Activated T-helper 9 cell treated with anti-CD3 and anti-CD28 coated beads, Interleukin-2, amount 50 U/mL, for 16 hours (primary cell): ENCODE measurements at regions not wholly inside any gene's neighbourhood (a gene's known extent, or its start where the extent isn't known, plus 50 kb on each side); places are given as distances from the start of the nearest gene placed in this dataset.

Experiments used
- DNase-seq: peaks from one replicate; pipeline ENCODE4 v3.0.0-alpha.2; 2020; ENCODE audit warnings: low read depth

DNA sequence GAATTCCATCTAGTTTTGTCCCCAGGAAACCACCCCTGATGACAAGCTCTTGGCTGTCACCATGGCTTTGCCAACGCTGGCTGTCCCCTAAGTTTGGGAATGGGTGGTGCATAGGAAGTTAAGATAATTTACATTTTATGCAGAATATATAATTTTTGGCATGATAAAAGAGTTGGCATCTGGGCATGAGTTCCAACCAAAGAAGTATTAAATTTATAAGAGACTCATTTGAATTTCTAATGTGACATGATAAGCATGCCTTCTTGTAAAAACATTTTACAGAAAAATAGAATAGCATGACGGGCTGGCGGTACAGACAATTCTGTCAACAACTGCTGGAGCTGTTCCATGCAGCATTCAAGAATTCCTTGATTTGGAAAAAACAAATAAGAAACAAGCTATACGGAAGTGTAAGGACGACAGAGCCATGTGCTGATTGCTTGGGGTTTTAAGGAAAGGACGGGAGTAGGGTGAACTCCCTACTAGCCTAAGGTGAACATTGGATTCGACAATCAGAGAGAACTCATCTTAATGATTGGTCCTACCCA is 106.8 kb upstream of the C1orf21 start:
- DNase-seq, result no peak

DNA sequence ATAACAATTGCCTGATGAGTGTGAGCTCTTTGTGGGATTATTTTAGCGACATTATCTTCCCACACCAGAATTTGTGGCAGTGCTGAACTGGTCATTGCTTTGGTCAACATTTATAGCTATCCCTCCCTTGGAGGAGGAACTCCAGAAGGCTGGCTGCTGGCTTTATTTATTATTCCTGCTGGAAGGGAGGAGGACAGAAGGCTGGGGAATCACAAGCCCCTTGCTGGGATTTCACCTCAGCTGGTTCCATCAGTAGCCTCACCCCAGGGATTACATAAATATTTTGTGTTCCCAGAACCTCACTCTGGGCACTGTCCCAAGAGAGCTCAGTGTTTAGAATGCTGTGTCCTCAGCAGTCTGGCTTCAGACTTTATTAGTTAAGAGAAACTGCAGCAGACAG is 102.8 kb upstream of the C1orf21 start:
- DNase-seq, result no peak

DNA sequence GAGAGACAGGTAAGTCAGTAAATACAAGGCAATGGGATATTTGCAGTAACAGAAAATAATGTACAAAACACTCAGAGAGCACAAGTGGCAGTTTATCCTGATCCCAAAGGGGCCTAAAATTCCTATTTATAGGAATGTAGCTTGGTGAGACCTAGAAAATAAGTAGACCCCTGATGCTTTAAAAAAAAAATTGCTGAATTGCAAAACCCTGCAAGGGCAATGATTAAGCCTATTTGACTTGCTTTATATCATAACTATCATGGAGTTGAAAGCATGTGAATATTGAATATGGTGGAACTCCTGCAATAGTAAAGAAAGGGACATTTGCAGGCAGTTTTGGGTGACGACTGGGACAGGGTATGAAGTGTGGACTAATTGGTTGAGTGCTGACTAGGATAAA is 101.9 kb upstream of the C1orf21 start:
- DNase-seq, result no peak

DNA sequence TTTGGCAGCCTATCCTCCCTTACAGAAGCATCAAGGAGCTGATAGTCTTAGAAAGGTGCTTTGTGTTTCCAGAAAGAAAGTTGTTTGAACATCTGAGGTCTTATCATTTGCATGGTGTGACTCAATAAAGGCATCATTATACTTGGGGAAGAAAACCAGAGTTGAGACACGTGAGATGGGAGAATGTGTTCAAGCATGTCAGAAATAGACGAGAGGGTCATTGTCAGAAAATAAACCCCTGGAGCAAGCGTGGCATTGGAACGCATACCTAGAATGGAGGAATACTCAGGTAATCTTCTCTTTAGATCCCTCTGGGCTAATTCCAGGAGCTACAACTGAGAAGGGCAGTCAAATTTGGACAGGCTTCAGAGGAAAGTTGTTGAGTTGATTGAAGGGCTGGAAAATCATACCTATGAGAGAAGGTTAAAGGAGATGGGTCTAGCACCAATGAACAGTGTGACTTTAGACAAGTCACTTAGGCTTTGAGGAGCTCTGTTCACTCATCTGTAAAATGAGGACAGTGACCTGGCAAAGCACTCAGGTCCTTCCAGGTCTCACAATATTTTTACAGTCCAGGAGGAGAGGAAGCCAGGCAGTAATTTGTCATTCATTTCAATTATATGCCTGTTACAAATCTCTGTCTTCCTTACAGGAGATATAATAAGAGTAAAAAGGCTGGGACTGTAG is 101.3 kb upstream of the C1orf21 start:
- DNase-seq, result no peak

DNA sequence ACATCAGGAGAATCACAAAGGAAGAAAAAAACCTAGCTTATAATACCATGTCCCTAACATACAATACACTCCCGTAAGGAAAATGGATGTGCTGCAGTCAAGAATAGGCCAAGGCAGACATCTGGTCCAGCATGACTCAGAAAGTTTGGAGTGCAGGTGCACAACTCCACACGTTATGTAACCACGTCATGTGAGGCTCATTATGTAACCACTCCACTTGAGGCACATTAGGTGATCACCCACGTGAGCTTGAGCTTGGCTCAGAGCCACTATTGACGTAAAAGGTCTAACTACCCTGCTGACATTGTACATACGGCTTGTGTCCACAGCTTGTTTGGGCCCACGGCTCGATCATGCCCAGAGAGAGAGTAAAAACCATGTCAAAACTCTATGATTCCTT is 99.8 kb upstream of the C1orf21 start:
- no peak for DNase-seq

DNA sequence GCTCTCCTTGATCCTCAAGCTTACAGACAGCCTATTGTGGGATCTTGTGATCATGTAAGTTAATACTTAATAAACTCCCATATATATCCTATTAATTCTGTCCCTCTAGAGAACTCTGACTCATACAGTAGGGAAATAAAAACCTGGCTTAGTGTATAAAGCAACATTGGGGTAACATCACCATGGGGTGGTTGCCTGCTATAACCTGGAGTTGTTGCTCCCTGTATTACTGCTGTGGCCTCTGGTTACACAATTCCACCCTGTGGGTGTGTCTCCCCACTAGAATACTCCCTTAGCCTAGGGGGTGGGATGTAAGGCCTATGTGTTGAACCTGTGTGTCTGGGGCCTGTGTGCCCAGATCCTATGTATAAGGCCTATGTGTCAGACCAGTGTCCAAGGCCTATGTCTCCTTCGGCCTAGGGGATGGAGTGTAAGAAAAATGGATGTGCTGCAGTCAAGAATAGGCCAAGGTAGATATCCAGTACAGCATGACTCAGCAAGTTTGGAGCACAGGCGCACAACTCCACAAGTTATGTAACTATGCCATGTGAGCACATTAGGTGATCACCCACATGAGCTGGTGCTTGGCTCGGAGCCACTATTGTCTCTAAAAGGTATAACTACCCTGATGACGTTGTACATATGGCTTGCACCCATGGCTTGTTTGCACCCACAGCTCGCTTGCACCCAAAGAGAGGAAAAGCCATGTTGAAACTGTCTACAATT is 96.8 kb upstream of the C1orf21 start:
- no peak for DNase-seq

DNA sequence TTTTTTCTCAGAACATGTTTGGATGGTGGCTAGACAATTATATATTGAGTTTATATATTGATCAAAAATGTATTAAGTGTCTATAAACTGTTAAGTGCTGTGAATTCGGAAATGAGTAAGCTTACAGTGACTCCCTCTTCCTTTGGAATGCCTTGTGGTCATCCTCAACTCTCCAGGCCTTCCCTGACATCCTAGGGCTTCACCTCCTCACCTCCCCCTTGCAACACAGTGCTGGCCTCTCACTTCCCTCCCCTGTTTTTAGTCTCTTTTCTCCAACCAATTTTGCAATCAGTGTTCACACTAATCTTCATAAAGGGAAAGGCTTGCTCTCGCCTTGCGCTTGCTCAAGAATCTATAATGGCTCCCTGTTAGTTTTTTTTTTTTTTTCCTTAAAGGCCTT is 95.1 kb upstream of the C1orf21 start:
- DNase-seq, result no peak

DNA sequence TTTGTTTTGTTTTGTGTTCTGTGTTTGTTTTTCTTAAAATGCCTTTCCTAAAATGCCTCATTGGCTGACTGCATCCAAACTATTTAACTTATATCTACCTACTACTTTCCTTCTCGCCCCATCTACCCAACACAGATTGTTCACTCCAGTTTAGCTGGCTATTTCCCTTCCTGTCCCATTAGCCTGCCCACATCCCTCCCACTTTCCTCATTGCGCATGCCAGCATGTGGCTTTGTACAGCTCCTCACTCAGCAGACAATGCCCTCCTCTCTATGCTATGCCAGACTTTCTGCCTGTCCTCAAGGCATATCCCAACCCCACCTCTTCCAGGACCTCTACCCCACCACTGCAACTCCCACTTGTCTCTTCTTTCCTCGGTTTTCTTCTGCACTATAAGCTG is 94.7 kb upstream of the C1orf21 start:
- DNase-seq, result no peak

DNA sequence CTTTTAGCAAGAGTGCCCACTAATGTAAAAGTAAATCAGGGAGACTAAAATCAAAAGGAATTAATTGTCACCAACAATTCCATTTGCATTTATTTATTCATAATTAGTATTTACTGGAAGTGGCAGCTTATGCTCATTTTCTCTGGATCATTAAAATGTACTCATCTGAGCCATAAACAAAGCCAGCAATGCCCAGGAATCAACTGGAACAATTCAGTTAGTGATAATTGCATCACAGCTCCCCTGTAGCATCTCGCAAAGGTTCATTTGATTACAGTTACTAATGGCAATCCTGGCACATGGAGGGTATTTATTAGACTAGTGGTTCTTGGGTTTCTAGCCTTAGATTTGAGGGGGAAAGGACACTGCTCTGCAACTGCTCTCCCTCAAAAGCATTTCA is 92.7 kb upstream of the C1orf21 start:
- DNase-seq, result no peak

DNA sequence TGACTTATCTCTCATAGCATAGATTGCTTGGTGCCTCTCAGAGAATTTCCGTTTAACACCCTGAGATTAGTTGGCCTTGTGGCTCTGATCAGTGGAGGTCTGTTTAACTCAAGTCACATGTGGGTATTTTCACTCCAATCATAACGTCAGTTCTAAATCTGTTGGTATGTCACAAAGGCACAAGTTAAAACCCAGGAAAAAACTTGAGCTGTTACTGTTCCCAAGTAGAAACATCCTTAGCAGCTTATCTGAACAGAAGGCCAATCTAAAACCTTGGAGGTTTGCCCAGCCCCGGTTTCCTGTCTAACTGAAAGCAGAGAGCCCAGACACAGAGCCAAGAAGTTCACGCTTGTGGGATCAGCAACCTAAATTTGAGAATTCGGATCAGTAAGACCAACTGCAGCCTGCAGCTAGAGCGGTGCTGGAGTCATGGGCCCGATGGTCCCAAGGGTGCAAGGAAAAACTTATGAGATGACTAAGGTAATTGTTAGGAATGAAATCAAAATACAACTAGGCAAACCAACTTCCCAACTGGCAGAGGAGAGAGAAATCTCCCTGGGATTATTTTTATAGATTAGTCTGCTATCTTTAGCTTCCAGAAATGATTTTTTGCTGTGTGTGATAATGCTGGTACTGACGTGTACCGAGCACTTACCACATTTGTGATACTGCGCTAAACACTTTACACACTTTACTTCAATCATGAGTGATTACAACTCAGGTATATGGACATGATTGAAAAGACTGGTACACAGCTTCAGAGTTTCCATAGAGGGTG is 90.2 kb upstream of the C1orf21 start:
- no peak for DNase-seq

DNA sequence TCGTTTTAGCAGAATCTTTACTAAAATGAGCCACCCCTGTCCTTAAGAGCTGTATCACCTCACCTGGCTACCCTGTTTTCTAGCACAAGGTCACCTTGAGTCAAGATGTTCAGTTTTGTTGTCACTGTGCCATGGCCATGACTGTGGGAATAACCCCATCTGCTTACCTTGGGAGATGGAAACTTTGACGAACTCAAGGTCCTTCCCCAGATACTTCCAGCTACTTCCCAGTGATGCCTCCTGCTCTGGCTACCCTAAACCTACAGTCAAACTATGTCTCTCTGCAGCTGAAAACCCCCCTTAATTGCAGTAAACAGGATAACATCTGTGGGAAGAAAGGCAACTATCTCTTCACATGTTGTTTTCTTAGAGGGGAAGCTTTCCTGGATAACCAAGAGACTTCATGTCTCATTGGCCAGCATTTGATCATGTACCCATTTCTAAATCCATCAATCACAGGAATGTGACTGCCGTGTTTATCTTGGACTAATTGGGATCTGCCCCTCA is 89.5 kb upstream of the C1orf21 start:
- DNase-seq, result no peak

DNA sequence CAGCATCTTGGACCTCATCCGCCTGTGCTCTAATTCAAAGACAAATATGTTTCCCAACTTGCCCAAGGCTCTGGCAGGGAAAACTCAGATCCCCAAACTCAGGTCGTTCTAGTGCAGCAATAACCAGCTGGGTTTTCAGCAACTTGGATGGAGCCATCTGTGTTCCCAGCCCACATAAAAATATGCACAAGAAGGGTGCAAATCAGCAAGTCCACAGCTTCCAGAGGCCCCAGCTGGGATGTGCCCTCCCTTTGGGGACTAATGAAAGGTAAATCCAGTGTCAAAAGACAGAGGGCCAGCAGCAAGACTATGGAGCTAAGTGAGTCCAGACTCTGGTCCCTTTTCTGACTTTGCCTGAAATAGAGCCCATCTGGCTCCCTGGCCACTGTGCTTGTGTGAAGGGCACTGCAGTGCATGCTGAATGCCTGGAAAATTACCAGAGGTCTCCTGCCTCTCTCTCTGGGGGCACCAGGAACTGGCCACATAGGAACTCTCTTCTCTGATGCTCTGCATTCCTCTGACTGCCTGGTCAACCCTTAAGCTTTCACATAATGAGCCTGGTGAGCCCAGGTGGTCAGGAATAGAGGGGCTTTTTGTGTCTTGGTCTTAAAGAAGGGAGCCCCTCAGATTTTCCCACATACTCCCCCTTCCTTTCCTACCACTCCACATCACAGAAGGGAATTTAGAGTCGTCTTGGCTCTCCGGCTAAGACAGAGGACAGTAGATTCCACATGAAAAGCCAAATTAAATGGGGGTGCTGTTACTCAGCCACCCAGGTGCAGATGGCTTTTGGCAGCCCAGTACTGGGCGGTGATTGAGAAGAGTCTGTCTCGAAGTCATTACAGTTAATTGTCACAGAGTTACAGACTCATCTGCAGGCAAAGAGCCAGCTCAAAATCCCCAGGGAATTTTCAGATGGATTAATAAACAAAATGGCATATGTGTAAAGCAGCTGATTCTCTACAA is 88.1 kb upstream of the C1orf21 start:
- DNase-seq, result no peak

DNA sequence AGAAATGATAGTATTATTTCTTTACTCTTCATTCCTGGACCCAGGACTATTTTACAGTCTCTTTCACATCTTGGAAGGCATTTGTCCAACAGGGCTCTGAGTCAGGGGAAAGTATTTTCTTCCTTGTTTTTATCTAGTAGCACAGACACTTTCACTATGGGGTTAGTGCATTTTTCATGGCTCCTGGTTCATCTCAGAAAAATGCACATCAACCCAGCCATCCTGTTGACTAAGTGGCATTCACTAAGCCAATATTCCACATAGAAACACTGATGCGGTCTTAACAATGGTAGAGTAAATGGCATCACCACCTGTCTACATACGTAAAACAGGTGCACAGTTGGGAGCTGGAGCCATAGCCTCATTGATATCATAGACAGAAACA is 87.4 kb upstream of the C1orf21 start:
- no peak for DNase-seq

DNA sequence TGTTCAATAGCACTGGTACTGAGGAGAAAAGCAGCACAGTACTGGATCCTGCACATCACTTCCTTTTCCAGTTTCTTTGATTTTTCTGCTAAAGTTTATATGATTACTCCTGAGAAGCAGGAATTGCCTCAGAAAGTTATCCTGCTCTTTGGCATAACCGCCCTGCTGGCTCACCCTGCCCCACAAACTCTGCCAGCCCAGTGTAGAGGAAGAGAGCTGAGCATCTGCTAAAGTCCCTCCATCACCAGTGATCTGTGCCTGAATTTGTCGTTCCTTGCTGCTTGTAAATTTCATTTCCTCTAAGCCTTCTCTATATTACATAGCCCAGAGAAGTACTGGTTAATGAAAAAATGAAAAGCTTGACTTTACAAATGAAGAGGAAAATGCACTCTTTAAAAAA is 87.0 kb upstream of the C1orf21 start:
- no peak for DNase-seq

DNA sequence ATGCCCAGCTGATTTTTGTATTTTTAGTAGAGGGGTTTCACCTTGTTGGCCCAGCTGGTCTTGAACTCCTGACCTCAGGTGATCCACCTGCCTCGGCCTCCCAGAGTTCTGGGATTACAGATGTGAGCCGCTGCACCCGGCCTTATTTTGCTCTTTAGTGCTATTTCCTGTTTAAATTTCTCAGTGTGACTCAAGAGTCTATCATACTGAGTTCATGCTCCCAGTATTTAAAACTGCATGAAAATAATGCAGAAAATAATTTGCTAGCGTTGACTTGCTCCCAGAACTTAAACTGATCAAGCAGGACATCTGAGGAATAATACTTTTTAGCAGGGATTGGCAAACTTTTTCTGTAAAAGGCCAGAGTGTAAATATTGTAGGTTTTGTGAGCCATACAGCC is 86.4 kb upstream of the C1orf21 start:
- no peak for DNase-seq

DNA sequence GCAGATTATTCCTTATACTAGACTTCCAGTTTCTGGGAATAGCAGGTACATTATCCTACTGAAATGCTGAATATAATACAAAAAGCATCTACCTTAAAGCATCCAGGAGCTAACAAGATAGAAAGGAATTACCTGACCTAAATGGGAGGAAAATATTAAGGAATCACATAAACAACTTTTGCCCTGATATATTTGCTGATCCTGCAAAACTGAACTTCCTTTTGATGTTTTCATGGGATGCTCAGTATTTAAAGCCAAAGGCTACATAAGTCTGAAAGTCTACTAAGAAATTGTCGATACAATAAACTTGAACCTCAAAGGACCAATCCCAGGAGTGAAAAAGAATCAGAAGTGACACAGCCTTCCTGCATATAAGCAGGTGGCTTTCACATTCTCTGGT is 85.6 kb upstream of the C1orf21 start:
- no peak for DNase-seq

DNA sequence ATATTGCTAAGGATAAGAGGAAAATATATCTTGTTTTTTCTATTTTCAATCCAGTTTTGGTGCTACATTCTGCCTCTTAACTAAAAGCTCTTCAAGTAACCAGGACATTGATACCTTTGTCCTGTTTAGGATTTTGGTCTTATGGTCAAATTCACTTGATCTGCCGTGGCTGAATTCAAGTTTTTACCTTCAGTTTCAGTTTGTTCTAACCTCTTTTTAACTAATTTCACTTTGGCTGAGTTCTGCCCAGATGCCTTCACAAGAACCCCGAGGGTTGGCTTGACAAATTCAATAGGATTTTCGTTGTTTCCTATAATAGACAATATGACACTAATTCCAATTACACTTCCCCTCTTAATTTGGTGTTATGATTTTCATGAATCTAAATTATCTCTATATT is 84.5 kb upstream of the C1orf21 start:
- no peak for DNase-seq

DNA sequence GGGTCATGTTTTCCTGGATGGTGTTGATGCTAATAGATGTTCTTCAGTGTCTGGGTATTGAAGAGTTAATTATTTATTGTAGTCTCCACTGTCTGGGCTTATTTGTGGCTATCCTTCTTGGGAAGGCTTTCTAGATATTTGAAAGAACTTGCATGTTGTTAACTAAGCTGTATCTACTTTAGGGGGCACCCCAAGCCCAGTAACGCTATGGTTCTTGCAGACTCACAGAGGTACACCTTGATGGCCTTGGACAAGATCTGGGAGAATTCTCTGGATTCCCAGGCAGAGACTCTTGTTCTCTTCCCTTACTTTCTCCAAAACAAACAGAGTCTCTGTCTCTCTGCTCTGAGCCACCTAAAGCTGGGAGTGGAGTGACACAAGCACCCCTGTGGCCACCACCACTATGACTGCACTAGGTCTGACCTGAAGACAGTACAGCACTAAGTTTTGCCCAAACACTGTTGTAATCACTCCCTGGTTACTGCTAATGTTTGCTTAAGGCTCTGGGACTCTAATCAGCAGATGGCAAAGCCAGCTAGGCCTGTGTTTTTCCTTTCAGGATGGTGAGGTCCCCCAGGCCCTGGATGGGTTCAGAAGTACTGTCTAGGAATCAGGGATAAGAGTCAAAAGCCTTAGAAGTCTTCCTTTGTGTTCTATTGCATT is 76.5 kb upstream of the C1orf21 start:
- no peak for DNase-seq

DNA sequence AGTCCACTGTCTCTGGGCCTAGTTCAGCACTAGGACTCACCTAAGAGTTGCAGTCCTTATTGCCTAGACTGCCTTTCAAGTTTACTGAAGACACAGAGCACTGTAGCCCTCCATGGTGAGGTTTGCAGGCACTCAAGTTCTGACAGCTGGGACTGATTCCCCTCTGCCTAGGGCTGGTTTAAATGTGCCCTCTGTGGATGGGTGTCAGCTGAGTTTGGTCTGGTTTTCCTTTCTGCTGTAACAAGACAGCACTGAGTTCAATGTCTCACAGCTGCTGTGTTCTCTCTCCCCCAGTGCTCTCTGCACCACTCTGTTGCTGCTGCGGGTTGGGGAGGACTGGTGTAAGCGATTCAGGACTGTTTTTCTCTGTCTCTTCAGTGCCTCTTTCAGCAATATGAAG is 75.2 kb upstream of the C1orf21 start:
- no peak for DNase-seq

DNA sequence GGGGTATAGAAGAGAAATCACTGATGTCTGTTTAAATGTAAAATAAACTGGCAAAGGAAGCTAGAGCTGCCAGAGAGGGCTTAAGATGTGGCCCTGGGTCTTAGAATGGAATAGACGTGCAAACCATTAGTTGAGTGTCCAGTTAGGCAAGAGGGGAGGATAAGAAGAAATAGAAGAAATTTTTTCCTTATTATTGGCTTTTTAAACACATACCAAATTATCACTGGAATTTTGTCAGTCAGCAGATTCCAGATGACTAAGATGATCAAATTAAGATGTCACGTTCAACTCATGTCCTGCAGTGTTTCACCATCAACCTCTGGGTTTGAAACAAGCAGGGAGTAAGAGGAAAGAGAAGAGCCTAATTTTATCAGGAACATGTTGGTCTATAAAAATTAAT is 71.6 kb upstream of the C1orf21 start:
- no peak for DNase-seq

DNA sequence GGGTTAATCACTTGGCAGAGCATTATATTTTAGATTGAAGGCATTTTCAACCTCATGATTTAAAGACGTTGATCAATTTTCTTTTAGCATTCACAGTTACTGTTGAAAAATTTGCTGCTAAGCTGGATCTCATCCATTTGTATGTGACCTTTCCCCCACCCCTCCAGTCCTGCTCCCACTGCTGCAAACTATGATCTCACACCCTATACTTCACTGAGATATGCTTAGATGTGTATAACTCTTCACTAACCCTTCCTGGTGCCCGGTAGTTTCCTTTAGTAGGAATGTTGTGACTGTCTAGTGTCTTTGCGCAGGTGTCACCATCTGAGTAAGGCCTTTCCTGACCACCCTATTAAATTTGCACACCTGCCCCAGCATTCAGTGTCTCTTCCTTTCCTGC is 67.0 kb upstream of the C1orf21 start:
- DNase-seq, result no peak
